ENCODE measurements at regions not wholly inside any gene's neighbourhood (a gene's known extent, or its start where the extent isn't known, plus 50 kb on each side); places are given as distances from the start of the nearest gene placed in this dataset.

- TF ChIP-seq REST (IDR thresholded peaks at IDR 0.05; ENCODE audit: insufficient replicate concordance, low read depth), result no peak
- no peak for TF ChIP-seq POLR2AphosphoS5 (IDR thresholded peaks at IDR 0.05; ENCODE audit: low read depth)
- TF ChIP-seq CTCF (IDR thresholded peaks at IDR 0.05; ENCODE audit: insufficient read depth, low read length), result no peak
- no peak for TF ChIP-seq GABPA (IDR thresholded peaks at IDR 0.05; ENCODE audit: low read depth)
- TF ChIP-seq SPI1 (IDR thresholded peaks at IDR 0.05; ENCODE audit: borderline replicate concordance, low read depth), result no peak
Observed at GRCh38 chr16:63976345-63976744, 1145.5 kb downstream of the CDH11 start.

Data from HL-60 (cell line).